ENCODE measurements at regions not wholly inside any gene's neighbourhood (a gene's known extent, or its start where the extent isn't known, plus 50 kb on each side); places are given as distances from the start of the nearest gene placed in this dataset.

GRCh38 chr1:222104694-222105392 is 363.0 kb upstream of the DUSP10 start:
- Histone ChIP-seq H3K79me1 (ENCODE audit: low read depth, low read length) (no peaks in the 10 kb centered on the region), H2AFZ (ENCODE audit: low read length) (no peak overlapping the region), H3K23ac (ENCODE audit: insufficient read length) (no peak overlapping the region), H3K9ac (replicated peaks in 1 of 4; ENCODE audit: extremely low read depth in 1 of 4, low read depth in 3 of 4, low read length in 3 of 4) (no peak overlapping the region), H3K56ac (replicated peaks; ENCODE audit: insufficient read length, low read depth, low read length) (no peak overlapping the region), H3K27ac (ENCODE audit: low read depth, low read length) (no peak overlapping the region), H2BK20ac (ENCODE audit: low read length) (no peak overlapping the region), H4K5ac (ENCODE audit: insufficient read length, low read depth, low read length) (no peak overlapping the region), H3K14ac (ENCODE audit: insufficient read length) (no peak overlapping the region), H3K23me2 (ENCODE audit: low read depth, low read length) (no peaks in the 10 kb centered on the region), H3K9me3 (ENCODE audit: insufficient read depth in 2 of 2, low read depth in 1 of 2, low read length in 1 of 2) (no peaks in the 10 kb centered on the region), H3K27me3 (replicated peaks in 1 of 4; ENCODE audit: control insufficient read depth in 3 of 4, extremely low read depth in 1 of 4, insufficient read depth in 3 of 4, low read length in 3 of 4) (no peaks in the 10 kb centered on the region; a peak in 1 of 7 replicates), H3K79me2 (ENCODE audit: control insufficient read depth in 1 of 2, insufficient read depth in 2 of 2, low read length in 2 of 2) (no peaks in the 10 kb centered on the region), H3K4ac (replicated peaks; ENCODE audit: insufficient read length, low read depth, low read length) (no peak overlapping the region), H2BK15ac (ENCODE audit: low read length) (no peak overlapping the region), H3K4me1 (replicated peaks in 1 of 4; ENCODE audit: control insufficient read depth in 3 of 4, insufficient read depth in 4 of 4, low read length in 3 of 4) (peaks cover 0 to 10% (median 5%) of the 10 kb centered on the region in 4 experiments; a peak in 4 of 7 replicates), H3K4me3 (ENCODE audit: extremely low read depth in 1 of 4, insufficient read depth in 2 of 4, low read depth in 3 of 4, low read length in 4 of 4) (no peak overlapping the region), H2BK12ac (ENCODE audit: low read depth, low read length) (no peak overlapping the region), H4K91ac (replicated peaks; ENCODE audit: insufficient read length, low read length) (no peak overlapping the region), H3K18ac (ENCODE audit: extremely low read depth, low read length) (no peak overlapping the region), H2BK5ac (ENCODE audit: low read depth, low read length) (no peak overlapping the region), H3K36me3 (ENCODE audit: control insufficient read depth in 2 of 4, insufficient read depth in 4 of 4, low read length in 3 of 4) (no peaks in the 10 kb centered on the region), H3K4me2 (ENCODE audit: insufficient read depth in 1 of 2, low read depth in 2 of 2, low read length in 2 of 2) (no peak overlapping the region), H4K20me1 (replicated peaks in 1 of 2; ENCODE audit: control insufficient read depth in 1 of 2, insufficient read depth in 2 of 2, low read length in 2 of 2) (no peaks in the 10 kb centered on the region), H4K8ac (ENCODE audit: extremely low read depth, insufficient read depth, low read length) (no peak overlapping the region), H2BK120ac (replicated peaks; ENCODE audit: low read depth, low read length) (no peak overlapping the region), H2AK5ac (ENCODE audit: low read depth, low read length) (no peak overlapping the region)
- WGBS, 2 experiments (ENCODE audit: extremely low coverage in 1 of 2, insufficient coverage in 1 of 2, insufficient read length in 1 of 2, insufficient replicate concordance in 2 of 2, low coverage in 1 of 2, low lambda C conversion rate in 2 of 2, missing lambda C conversion rate in 1 of 2) = 87% methylated on average over 6 of the region's 6 CpGs; no CpG with 5 or more reads in 1 of the 2 experiments
- no peak for DNase-seq (ENCODE audit: low read depth in 1 of 2, low spot score in 2 of 2)
- CTCF ChIA-PET (ENCODE audit: partially characterized antibody) = interaction anchor here (0.6 to 5.2 kb wide), 6 partner anchors 8 to 489 kb away, joined by 3 to 48 read pairs (median 4); no protein-coding TSS in a partner anchor
- no peak for FAIRE-seq
- POLR2A ChIA-PET (ENCODE audit: partially characterized antibody) = no interaction called here
- TF ChIP-seq SAP30 (IDR thresholded peaks at IDR 0.05; ENCODE audit: insufficient read depth, insufficient replicate concordance, low read length) (no peak), TCF12 (IDR thresholded peaks at IDR 0.05; ENCODE audit: low read depth, low read length) (no peak)

All from H1 (cell line).